NB4 (cell line): ENCODE measurements at regions not wholly inside any gene's neighbourhood (a gene's known extent, or its start where the extent isn't known, plus 50 kb on each side); places are given as distances from the start of the nearest gene placed in this dataset.

Experiments
- CTCF ChIP-seq: IDR thresholded peaks from one replicate; pipeline ENCODE4 v1.5.1; 2012; ENCODE audit warnings: low read depth, low read length
- TF ChIP-seq, protein P1 (sequence below): IDR thresholded peaks from 2 replicates; pipeline ENCODE4 v1.6.1; 2011; ENCODE audit warnings: low read depth, low read length

DNA sequence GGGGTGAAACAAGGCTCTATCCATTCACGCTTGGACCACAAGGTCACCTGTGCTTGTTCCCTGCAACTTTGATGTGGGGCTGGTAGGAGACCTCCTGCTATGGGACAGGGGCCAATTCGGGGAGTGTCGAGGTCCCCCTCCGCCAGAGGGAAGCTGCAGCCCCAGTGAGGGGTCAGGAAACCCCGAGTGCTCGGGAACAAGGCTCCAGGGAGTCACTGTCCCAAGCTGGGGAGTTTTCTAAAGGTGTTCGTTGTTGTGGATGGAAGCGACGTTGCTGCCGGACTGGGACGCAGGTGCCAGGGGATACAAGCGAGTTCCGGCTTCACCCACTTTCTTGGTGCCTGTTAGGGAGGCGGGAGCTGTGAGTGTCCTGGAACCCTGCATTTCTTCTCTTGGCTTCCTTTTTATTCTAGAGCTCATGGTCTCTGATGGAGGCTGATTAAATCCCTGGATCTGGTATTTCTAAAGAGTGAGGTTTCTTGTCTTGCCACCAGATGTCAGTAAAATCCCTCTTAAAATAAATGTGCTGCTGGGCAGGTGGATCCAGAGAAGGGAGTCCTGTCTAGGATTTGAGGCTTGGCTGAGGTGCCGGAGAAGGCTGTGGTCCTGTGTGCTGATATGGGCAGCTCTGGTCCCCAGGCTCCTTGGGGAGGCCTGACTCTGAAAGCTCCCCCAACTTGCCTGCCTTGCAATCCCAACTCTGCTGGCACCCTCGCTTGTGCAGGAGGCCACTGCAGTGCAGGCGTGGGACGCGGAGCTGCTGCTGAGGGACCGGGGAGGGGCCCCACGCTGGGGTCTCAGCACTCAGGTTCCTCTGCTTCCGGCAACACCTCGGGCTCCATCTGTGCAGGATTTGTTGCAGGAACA, 153.9 kb downstream of the TEX29 start:
- TF ChIP-seq, protein P1, sequence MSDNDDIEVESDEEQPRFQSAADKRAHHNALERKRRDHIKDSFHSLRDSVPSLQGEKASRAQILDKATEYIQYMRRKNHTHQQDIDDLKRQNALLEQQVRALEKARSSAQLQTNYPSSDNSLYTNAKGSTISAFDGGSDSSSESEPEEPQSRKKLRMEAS, result no peak
- peak; percentile 38 for TF ChIP-seq CTCF
